Suprapubic skin (tissue), 4 donors: ENCODE measurements at regions not wholly inside any gene's neighbourhood (a gene's known extent, or its start where the extent isn't known, plus 50 kb on each side); places are given as distances from the start of the nearest gene placed in this dataset.

Experiments used
- DNase-seq, 2 donors: peaks; one replicate each; pipeline ENCODE4 v3.0.0-alpha.2; 2019; ENCODE audit warnings: low spot score in 2 of 2
- H3K27ac ChIP-seq: fragments of 200-600 bp; sonication (generic); one replicate; pipeline ENCODE4 v1.5.1; 2019
- H3K27me3 ChIP-seq: fragments of 200-600 bp; sonication (generic); one replicate; pipeline ENCODE4 v1.5.1; 2019
- H3K36me3 ChIP-seq: fragments of 200-600 bp; sonication (generic); one replicate; pipeline ENCODE4 v1.5.1; 2019
- H3K4me1 ChIP-seq: fragments of 200-600 bp; sonication (generic); one replicate; pipeline ENCODE4 v1.5.1; 2019
- H3K4me3 ChIP-seq: fragments of 200-600 bp; sonication (generic); one replicate; pipeline ENCODE4 v1.5.1; 2019; ENCODE audit warnings: mild to moderate bottlenecking
- H3K9me3 ChIP-seq: fragments of 200-600 bp; sonication (generic); one replicate; pipeline ENCODE4 v1.5.1; 2019
- CTCF ChIP-seq, 2 donors: fragments of 200-600 bp in 1 of 2; fragments of 450-650 bp in 1 of 2; sonication (generic) in 1 of 2; IDR thresholded peaks; one replicate each; pipeline ENCODE4 v1.5.1; 2016 to 2019; ENCODE audit warnings: antibody characterized with exemption in 2 of 2, mild to moderate bottlenecking in 1 of 2, moderate library complexity in 1 of 2
- EP300 ChIP-seq: sonication (generic); formaldehyde crosslinking; IDR thresholded peaks from one replicate; pipeline ENCODE4 v1.6.1; 2017; ENCODE audit warnings: antibody characterized with exemption
- POLR2A ChIP-seq, 2 donors: fragments of 450-650 bp; IDR thresholded peaks; one replicate each; pipeline ENCODE4 v1.6.1; 2017; ENCODE audit warnings: antibody characterized with exemption in 2 of 2, mild to moderate bottlenecking in 2 of 2, moderate library complexity in 2 of 2
- POLR2AphosphoS5 ChIP-seq, 3 donors: sonication (generic); formaldehyde crosslinking; IDR thresholded peaks; one replicate each; pipeline ENCODE4 v1.6.1; 2017; ENCODE audit warnings: antibody characterized with exemption in 3 of 3
- WGBS: methylation state at CpG from one replicate; pipeline ENCODE4 v1.1.5; 2018; 5-methylcytosine and 5-hydroxymethylcytosine counted together

- Histone ChIP-seq H3K36me3 (no peaks in the 10 kb centered on the region), H3K27ac (no peak overlapping the region), H3K27me3 (no peaks in the 10 kb centered on the region), H3K4me3 (no peak overlapping the region), H3K9me3 (no peaks in the 10 kb centered on the region), H3K4me1 (no peaks in the 10 kb centered on the region)
- no peak for TF ChIP-seq EP300
- no peak for TF ChIP-seq POLR2AphosphoS5 (IDR thresholded peaks at IDR 0.05)
- TF ChIP-seq POLR2A (IDR thresholded peaks at IDR 0.05) = no peak
- no peak for TF ChIP-seq CTCF (IDR thresholded peaks at IDR 0.05)
- DNase-seq = no peak
- 76% methylated on average over 3 of the region's 3 CpGs for WGBS
Measured at GRCh38 chr6:2526766-2527165, 224.0 kb downstream of the MYLK4 start.

GRCh38 chr6:2524090-2524489, 226.6 kb downstream of the MYLK4 start:
- no peak overlapping the region for H3K27ac ChIP-seq
- H3K4me1 ChIP-seq = no peaks in the 10 kb centered on the region
- TF ChIP-seq EP300 = no peak
- no peak for TF ChIP-seq POLR2A (IDR thresholded peaks at IDR 0.05)
- TF ChIP-seq POLR2AphosphoS5 (IDR thresholded peaks at IDR 0.05) = no peak
- TF ChIP-seq CTCF (IDR thresholded peaks at IDR 0.05) = no peak
- peaks cover 4% of the 10 kb centered on the region for H3K9me3 ChIP-seq
- no peak for DNase-seq
- no peak overlapping the region for H3K4me3 ChIP-seq
- H3K36me3 ChIP-seq = no peaks in the 10 kb centered on the region
- no peaks in the 10 kb centered on the region for H3K27me3 ChIP-seq

GRCh38 chr6:2523061-2523460, 227.7 kb downstream of the MYLK4 start:
- H3K27ac ChIP-seq = no peak overlapping the region
- 61% methylated on average over 3 of the region's 3 CpGs for WGBS

GRCh38 chr6:2522521-2522920, 228.2 kb downstream of the MYLK4 start:
- Histone ChIP-seq H3K27ac (no peak overlapping the region), H3K4me1 (no peaks in the 10 kb centered on the region), H3K36me3 (no peaks in the 10 kb centered on the region), H3K4me3 (no peak overlapping the region), H3K9me3 (peaks cover 11% of the 10 kb centered on the region), H3K27me3 (no peaks in the 10 kb centered on the region)
- DNase-seq = no peak
- TF ChIP-seq POLR2AphosphoS5 (IDR thresholded peaks at IDR 0.05) = no peak
- TF ChIP-seq EP300 = no peak
- TF ChIP-seq POLR2A (IDR thresholded peaks at IDR 0.05) = no peak
- TF ChIP-seq CTCF (IDR thresholded peaks at IDR 0.05) = no peak
- 41% methylated on average over 7 of the region's 7 CpGs for WGBS

More at GRCh38 chr6:2523061-2523460, 227.7 kb downstream of the MYLK4 start:
- DNase-seq = no peak
- peaks cover 11% of the 10 kb centered on the region for H3K9me3 ChIP-seq
- no peaks in the 10 kb centered on the region for H3K27me3 ChIP-seq
- no peak for TF ChIP-seq EP300
- no peak for TF ChIP-seq CTCF (IDR thresholded peaks at IDR 0.05)
- TF ChIP-seq POLR2AphosphoS5 (IDR thresholded peaks at IDR 0.05) = no peak
- no peak for TF ChIP-seq POLR2A (IDR thresholded peaks at IDR 0.05)
- no peak overlapping the region for H3K4me3 ChIP-seq
- no peaks in the 10 kb centered on the region for H3K36me3 ChIP-seq
- H3K4me1 ChIP-seq = no peaks in the 10 kb centered on the region

- TF ChIP-seq EP300 (no peak), CTCF (IDR thresholded peaks at IDR 0.05) (no peak), POLR2AphosphoS5 (IDR thresholded peaks at IDR 0.05) (no peak), POLR2A (IDR thresholded peaks at IDR 0.05) (no peak)
- WGBS = 77% methylated on average over 7 of the region's 7 CpGs
Measured at GRCh38 chr6:2517855-2518473, 232.8 kb downstream of the MYLK4 start.

More at GRCh38 chr6:2517855-2518473, 232.8 kb downstream of the MYLK4 start:
- DNase-seq = no peak
- Histone ChIP-seq H3K36me3 (no peaks in the 10 kb centered on the region), H3K9me3 (peaks cover 11% of the 10 kb centered on the region), H3K27me3 (no peaks in the 10 kb centered on the region), H3K4me1 (no peaks in the 10 kb centered on the region), H3K27ac (no peak overlapping the region), H3K4me3 (no peak overlapping the region)
